SIG-M5 (cell line): ENCODE measurements at regions not wholly inside any gene's neighbourhood (a gene's known extent, or its start where the extent isn't known, plus 50 kb on each side); places are given as distances from the start of the nearest gene placed in this dataset.

Source experiments
- DNase-seq: peaks from one replicate; lab custom pipeline; 2025; lab: John Stamatoyannopoulos, UW

GRCh38 chr20:56957737-56958553, 308.5 kb downstream of the BMP7 start:
- DNase-seq: no peak

DNA sequence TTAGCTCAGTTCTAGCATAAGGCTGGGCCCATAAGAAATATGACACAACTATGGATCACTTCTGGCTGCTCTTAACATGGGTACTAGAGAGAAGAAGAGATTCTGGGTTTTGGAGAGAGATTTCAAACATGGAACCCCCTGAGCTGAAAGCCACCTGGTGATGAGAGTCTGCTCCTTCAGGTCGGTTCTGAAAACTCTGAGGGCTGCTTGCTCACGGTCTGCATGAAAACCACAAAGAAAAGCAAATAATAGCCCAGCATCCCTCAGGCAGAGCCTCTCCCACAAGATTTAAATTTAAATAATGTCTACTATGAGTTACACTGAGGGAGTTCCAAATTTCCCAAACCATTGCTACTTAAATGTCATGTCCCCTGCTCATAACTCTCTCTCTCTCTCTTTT, 301.5 kb downstream of the BMP7 start:
- no peak for DNase-seq

GRCh38 chr20:56967916-56968315, 298.5 kb downstream of the BMP7 start:
- no peak for DNase-seq

- DNase-seq: no peak
Observed at GRCh38 chr20:56968376-56969048, 297.9 kb downstream of the BMP7 start.

- DNase-seq: no peak
Observed at GRCh38 chr20:56974499-56975250, 291.8 kb downstream of the BMP7 start.

- no peak for DNase-seq
Observed at GRCh38 chr20:56975838-56976237, 290.6 kb downstream of the BMP7 start.

- DNase-seq: no peak
Observed at GRCh38 chr20:56976336-56976735, 290.1 kb downstream of the BMP7 start.

DNA sequence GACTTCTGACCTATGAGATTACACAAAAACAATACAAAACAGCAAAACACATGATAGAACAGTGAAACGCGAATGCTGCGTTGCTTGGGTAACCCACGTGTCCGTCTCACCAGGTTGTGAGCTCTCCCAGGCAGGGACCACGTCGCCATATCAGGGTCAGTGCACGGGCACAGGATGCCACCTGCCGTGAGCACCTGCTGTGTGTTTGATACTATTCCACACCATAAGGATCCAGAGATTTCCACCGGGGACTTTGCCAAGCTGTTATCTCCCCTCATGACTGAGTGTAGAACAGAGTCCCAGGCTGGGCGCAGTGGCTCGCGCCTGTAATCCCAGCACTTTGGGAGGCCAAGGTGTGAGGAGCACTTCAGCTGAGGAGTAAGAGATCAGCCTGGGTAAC, 288.0 kb downstream of the BMP7 start:
- DNase-seq: no peak

- DNase-seq: no peak
Observed at GRCh38 chr20:56979125-56979524, 287.3 kb downstream of the BMP7 start.

DNA sequence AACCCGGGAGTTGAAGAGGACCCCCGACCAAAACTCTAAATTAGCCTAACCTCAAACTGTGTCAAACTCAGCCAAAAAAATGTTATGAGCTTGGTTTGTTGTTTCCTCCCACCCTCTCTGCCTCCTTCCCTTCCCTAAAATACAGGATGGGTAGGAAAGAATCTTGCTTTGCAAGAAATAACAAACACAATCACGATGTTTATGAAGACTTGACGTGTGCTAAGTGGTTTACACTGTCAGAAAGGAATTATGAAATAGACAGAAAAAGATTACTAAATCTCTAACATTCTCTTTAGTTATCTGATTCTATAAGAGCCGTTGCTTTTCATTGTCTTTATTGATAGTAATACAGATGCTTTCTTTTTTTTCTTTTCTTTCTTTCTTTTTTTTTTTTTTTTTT, 285.1 kb downstream of the BMP7 start:
- DNase-seq: no peak

- DNase-seq: no peak
Observed at GRCh38 chr20:56983813-56984212, 282.6 kb downstream of the BMP7 start.

DNA sequence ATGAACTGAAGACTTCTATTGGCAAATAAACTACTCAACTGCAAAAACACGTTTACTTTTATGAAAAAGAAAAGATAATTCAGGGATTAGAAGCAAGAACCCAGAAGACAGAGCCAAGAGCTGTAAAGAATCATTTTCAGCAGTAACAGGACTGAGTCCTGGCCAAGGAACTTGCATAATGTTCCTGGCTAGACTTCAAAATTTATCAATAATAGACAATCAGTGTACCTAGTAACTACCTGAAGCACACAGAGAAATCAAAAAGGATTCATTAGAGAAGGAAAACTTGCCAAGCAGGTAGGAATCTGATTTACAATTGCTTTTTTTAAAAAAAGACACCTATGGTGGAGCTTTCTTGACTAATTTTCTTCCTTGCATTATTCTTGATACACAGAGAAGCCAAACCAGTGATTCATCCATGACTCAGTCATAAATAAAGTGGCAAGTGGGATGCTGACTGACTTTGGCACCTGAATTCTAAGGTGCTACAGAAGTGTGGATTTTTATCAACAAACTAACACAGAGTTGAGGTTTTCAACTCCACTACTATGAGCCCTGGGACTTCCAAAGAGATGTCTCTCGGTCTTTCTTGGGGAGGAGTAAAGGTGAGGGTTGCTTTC, 281.3 kb downstream of the BMP7 start:
- no peak for DNase-seq

GRCh38 chr20:56986476-56986875, 280.0 kb downstream of the BMP7 start:
- DNase-seq: no peak

GRCh38 chr20:56986931-56987720, 279.3 kb downstream of the BMP7 start:
- no peak for DNase-seq

- no peak for DNase-seq
Observed at GRCh38 chr20:56987986-56988385, 278.5 kb downstream of the BMP7 start.

- DNase-seq: no peak
Observed at GRCh38 chr20:56988446-56988845, 278.0 kb downstream of the BMP7 start.

DNA sequence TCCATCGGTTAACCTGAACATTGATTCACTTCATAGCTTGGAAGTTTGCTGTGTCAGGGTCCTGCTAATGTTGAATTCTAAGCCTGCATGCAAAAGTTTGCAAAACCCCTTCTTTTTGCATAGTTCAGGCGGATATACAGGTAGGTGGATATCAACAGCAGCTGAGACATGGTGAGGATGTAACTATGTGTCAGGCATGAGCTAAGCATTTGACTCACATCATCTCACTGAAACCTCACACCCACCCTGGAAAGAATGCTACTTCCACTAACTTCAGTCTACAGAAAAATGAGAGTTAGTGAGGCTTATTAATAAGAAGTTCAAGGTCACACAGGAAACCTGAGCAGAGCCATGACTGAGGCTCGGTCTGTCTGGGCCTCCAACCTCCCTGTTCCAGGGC, 276.9 kb downstream of the BMP7 start:
- no peak for DNase-seq

DNA sequence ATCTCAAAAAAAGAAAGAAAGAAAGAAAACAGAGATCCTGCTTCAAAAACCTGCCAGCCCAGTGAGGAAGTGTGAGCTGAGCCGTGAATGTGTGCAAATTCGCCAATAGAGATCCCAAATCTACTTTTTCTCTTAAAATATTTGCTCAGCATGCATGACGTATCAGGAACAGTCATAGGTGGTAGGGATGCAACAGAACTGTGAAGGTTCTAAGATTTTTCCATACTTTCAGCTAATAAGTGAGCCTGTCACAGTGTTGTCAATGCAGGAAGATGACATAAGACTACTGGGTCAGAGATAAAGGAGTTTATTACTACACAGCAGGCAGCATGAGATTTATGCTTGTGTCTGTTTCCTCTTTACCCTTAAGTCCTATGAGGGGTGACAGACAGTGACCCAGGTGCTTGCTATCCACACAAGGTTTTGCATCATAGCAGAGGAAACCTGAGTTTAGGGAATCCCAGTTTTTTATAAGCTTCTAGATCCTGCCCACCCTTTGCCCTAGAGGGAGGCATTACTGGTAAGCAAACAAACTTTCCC, 273.4 kb downstream of the BMP7 start:
- no peak for DNase-seq

DNA sequence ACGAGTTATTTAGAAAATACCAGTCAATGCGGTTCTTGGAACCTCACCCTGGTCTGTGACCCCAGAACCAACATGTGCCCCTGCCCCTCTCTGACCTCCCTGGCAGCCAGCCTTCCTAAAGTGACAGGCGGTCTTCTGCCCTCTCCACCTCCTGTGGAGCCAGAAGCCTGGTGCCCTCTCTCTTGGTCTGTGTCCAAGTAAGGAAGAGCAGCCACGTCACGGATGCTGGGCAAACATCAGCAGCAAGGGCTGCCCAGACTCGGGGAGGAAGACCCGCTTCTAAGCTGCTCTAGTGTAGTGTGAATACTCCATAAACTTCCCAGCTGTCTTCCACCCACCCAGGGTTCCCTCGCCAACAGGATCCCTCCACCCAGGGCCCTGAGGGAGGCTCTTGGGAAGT, 272.4 kb downstream of the BMP7 start:
- no peak for DNase-seq

DNA sequence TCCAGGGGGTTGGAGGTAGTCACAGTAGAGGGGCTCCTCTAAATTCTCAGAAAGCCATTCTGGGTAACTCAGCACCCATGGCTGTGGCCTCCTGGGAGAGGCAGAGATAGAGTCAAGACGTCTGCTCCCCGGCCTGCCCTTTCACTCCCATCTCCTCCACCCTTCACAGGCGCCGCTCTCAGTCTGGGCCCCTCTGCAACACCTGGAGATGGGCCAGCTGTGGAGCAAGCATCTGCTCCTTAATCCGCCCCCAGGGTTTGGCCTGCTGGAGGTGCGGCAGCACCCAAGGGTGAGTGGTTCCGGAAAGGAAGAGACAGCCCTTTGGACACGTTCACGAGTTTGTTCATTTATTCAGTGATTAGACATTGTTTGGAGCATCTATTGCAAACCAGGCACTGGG, 271.3 kb downstream of the BMP7 start:
- no peak for DNase-seq

DNA sequence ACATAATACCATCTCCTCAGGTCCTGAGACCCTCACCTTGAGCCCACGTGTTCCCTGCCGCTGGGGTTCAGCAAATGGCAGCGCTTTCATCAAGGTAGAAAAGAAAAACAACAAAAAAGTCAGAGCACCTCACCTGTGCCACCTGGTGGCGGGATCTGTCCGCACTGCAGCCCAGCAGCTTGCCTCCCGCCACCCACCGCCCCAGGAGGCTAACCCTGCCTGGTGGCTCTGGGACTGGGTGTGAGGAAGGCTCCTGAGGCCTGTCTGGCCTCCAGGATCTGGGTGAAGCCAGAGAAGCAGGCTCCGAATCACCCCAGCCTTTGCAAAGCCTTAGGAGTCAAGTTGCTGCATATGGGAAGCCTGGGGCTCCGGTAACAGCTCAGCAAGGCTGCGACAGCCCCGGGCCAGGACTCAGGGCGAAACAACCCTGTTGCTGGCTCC, 270.8 kb downstream of the BMP7 start:
- DNase-seq: no peak
